HCT116 (cell line): ENCODE measurements at regions not wholly inside any gene's neighbourhood (a gene's known extent, or its start where the extent isn't known, plus 50 kb on each side); places are given as distances from the start of the nearest gene placed in this dataset.

ENCODE experiments used
- ATAC-seq: fragments of 200-7000 bp; cut with Tn5 transposase; 2 replicates; pipeline ENCODE4 v1.9.1; 2020; ENCODE audit warnings: mild to moderate bottlenecking, moderate library complexity
- BruUV-seq: library from RNA; stranded (reverse); fragments of 400-500 nt; replicated peaks from 2 replicates; lab custom pipeline; 2021; lab: Mats Ljungman, UMichigan
- CTCF ChIA-PET: fragments of 300-600 bp; sonication (Branson Sonifier 250); formaldehyde crosslinking; loops from one replicate; lab custom pipeline; 2021; ENCODE audit warnings: antibody characterized with exemption; lab: Charles Lee
- POLR2A ChIA-PET: fragments of 300-600, 350-600 bp; sonication (Branson Sonifier 250); formaldehyde crosslinking; loops from one replicate; lab custom pipeline; 2021; ENCODE audit warnings: antibody characterized with exemption; lab: Charles Lee
- RAD21 ChIA-PET, 2 experiments: fragments of 300-600 bp; sonication (Branson Sonifier 250); formaldehyde crosslinking; loops; one replicate each; lab custom pipeline; 2023; ENCODE audit warnings: low total read pairs in 2 of 2; ENCODE audit not compliant: uncharacterized antibody in 2 of 2, unreplicated experiment in 2 of 2, low non-redundant PET in 1 of 2; lab: Charles Lee
- DNase-seq: peaks from one replicate; pipeline ENCODE4 v3.0.0-alpha.2; 2010; ENCODE audit warnings: low read depth, low spot score
- H2AFZ ChIP-seq: fragments of 200-600 bp; shearing (Covaris generic), sonication (generic); 2 replicates; pipeline ENCODE4 v1.6.1; 2017; ENCODE audit warnings: low read depth, mixed run types, mixed read lengths, antibody characterized with exemption, low read length; ENCODE audit not compliant: poor library complexity, severe bottlenecking
- H3K27ac ChIP-seq: 2 replicates; pipeline ENCODE4 v1.5.1; 2012; ENCODE audit warnings: low read depth, low read length
- H3K27me3 ChIP-seq: fragments of 200-600 bp; sonication (generic); 2 replicates; pipeline ENCODE4 v1.6.1; 2016; ENCODE audit warnings: mixed run types, low read length, mixed read lengths; ENCODE audit not compliant: insufficient read depth
- H3K36me3 ChIP-seq, 2 experiments: fragments of 200-500 bp in 1 of 2; fragments of 200-600 bp in 1 of 2; sonication (Bioruptor generic) in 1 of 2; sonication (generic) in 1 of 2; 2 replicates each; pipeline versions ENCODE4 v1.5.1 to v1.6.1; 2014 to 2016; ENCODE audit warnings: low read length in 2 of 2, inconsistent platforms in 1 of 2, mixed read lengths in 1 of 2, mixed run types in 1 of 2; ENCODE audit not compliant: insufficient read depth in 2 of 2, control insufficient read depth in 1 of 2
- H3K4me1 ChIP-seq, 2 experiments: fragments of 200-600 bp in 1 of 2; sonication (generic) in 1 of 2; 2 replicates each; pipeline versions ENCODE4 v1.5.1 to v1.6.1; 2012 to 2017; ENCODE audit warnings: low read length in 2 of 2, inconsistent platforms in 1 of 2, mild to moderate bottlenecking in 1 of 2, mixed read lengths in 1 of 2, mixed run types in 1 of 2, moderate library complexity in 1 of 2; ENCODE audit not compliant: insufficient read depth in 2 of 2, control insufficient read depth in 1 of 2
- H3K4me2 ChIP-seq: fragments of 200-600 bp; sonication (generic); 2 replicates; pipeline ENCODE4 v1.6.1; 2017; ENCODE audit warnings: mixed run types, low read length, mixed read lengths
- H3K4me3 ChIP-seq, 2 experiments: fragments of 200-600 bp in 1 of 2; sonication (generic) in 1 of 2; replicated peaks in 1 of 2; 2 replicates each; pipeline ENCODE4 v1.5.1; 2011 to 2016; ENCODE audit warnings: low read length in 2 of 2, control low read depth in 1 of 2, low read depth in 1 of 2, mild to moderate bottlenecking in 1 of 2, mixed read lengths in 1 of 2, mixed run types in 1 of 2
- H3K79me2 ChIP-seq: fragments of 200-600 bp; sonication (generic); 2 replicates; pipeline ENCODE4 v1.6.1; 2017; ENCODE audit warnings: mild to moderate bottlenecking, mixed run types, low read length, moderate library complexity, mixed read lengths; ENCODE audit not compliant: insufficient read depth
- H3K9ac ChIP-seq: fragments of 200-600 bp; sonication (generic); 2 replicates; pipeline ENCODE4 v1.6.1; 2016; ENCODE audit warnings: low read length, mixed read lengths
- H3K9me2 ChIP-seq: fragments of 200-600 bp; sonication (generic), shearing (Covaris generic); 2 replicates; pipeline ENCODE4 v1.6.1; 2017; ENCODE audit warnings: mixed run types, mild to moderate bottlenecking, moderate library complexity; ENCODE audit not compliant: insufficient read depth
- H3K9me3 ChIP-seq, 2 experiments: fragments of 200-500 bp in 1 of 2; fragments of 200-600 bp in 1 of 2; sonication (Bioruptor generic) in 1 of 2; sonication (generic) in 1 of 2; 2 replicates each; pipeline ENCODE4 v1.6.1; 2014 to 2017; ENCODE audit warnings: low read length in 2 of 2, mixed read lengths in 2 of 2, inconsistent platforms in 1 of 2, low read depth in 1 of 2, mild to moderate bottlenecking in 1 of 2, mixed run types in 1 of 2, moderate library complexity in 1 of 2; ENCODE audit not compliant: control insufficient read depth in 1 of 2, insufficient read depth in 1 of 2
- H4K20me1 ChIP-seq: fragments of 200-600 bp; sonication (generic), shearing (Covaris generic); 2 replicates; pipeline ENCODE4 v1.6.1; 2017; ENCODE audit warnings: mixed run types, mild to moderate bottlenecking, moderate library complexity; ENCODE audit not compliant: insufficient read depth
- CBX3 ChIP-seq: IDR thresholded peaks from 2 replicates; pipeline ENCODE4 v1.6.1; 2012; ENCODE audit warnings: low read depth
- CEBPB ChIP-seq: IDR thresholded peaks from 2 replicates; pipeline ENCODE4 v1.6.1; 2012; ENCODE audit warnings: low read depth
- EGR1 ChIP-seq: IDR thresholded peaks from 2 replicates; pipeline ENCODE4 v1.6.1; 2012; ENCODE audit warnings: low read depth
- ELF1 ChIP-seq: IDR thresholded peaks from 2 replicates; pipeline ENCODE4 v1.6.1; 2012; ENCODE audit warnings: low read depth, borderline replicate concordance
- FOSL1 ChIP-seq: IDR thresholded peaks from 2 replicates; pipeline ENCODE4 v1.6.1; 2012; ENCODE audit warnings: low read depth
- POLR2A ChIP-seq: IDR thresholded peaks from 2 replicates; pipeline ENCODE4 v1.7.0; 2011; ENCODE audit warnings: borderline replicate concordance; ENCODE audit not compliant: insufficient read depth, insufficient read length; ENCODE audit errors: extremely low read depth
- POLR2AphosphoS5 ChIP-seq: IDR thresholded peaks from 2 replicates; pipeline ENCODE4 v1.6.1; 2011; ENCODE audit warnings: mild to moderate bottlenecking, low read depth, low read length, moderate library complexity
- SIN3A ChIP-seq: IDR thresholded peaks from 2 replicates; pipeline ENCODE4 v1.6.1; 2012; ENCODE audit warnings: low read depth
- SP1 ChIP-seq: IDR thresholded peaks from 2 replicates; pipeline ENCODE4 v1.6.1; 2012; ENCODE audit warnings: low read depth
- SRF ChIP-seq: IDR thresholded peaks from 2 replicates; pipeline ENCODE4 v1.6.1; 2012; ENCODE audit warnings: low read depth
- TCF7L2 ChIP-seq: IDR thresholded peaks from 2 replicates; pipeline ENCODE4 v1.7.0; 2011; ENCODE audit warnings: borderline replicate concordance, inconsistent platforms; ENCODE audit not compliant: insufficient read depth, insufficient read length; ENCODE audit errors: extremely low read depth
- YY1 ChIP-seq: IDR thresholded peaks from 2 replicates; pipeline ENCODE4 v1.6.1; 2011; ENCODE audit warnings: low read length, low read depth, moderate library complexity, mild to moderate bottlenecking; ENCODE audit not compliant: insufficient replicate concordance; ENCODE audit errors: extremely low read depth
- ZFX ChIP-seq: fragments of 450-650 bp; IDR thresholded peaks from 2 replicates; pipeline ENCODE4 v1.6.1; 2017
- ZNF274 ChIP-seq: fragments of 200-500 bp; sonication (Bioruptor generic); IDR thresholded peaks from 2 replicates; pipeline ENCODE4 v1.6.1; 2014; ENCODE audit warnings: mild to moderate bottlenecking, low read depth, low read length, inconsistent platforms
- intact Hi-C: fragments of 100-400 bp; cut with micrococcal nuclease; formaldehyde crosslinking; loops from 2 replicates; pipeline ENCODE4 v1.10.0; 2022
- TF ChIP-seq, protein P1 (sequence below), 3 experiments: fragments of 200-600 bp in 1 of 3; sonication (generic) in 1 of 3; IDR thresholded peaks in 2 of 3; conservative IDR thresholded peaks in 1 of 3; 2 replicates each; pipeline ENCODE4 v1.5.1; 2012 to 2017; ENCODE audit warnings: low read depth in 2 of 3, low read length in 2 of 3, antibody characterized with exemption in 1 of 3, borderline replicate concordance in 1 of 3, control low read depth in 1 of 3, mild to moderate bottlenecking in 1 of 3, mixed read lengths in 1 of 3, mixed run types in 1 of 3, moderate library complexity in 1 of 3; ENCODE audit not compliant: insufficient read depth in 1 of 3
- TF ChIP-seq, protein P2 (sequence below): IDR thresholded peaks from 2 replicates; pipeline ENCODE4 v1.6.1; 2011; ENCODE audit warnings: mild to moderate bottlenecking, low read length, moderate library complexity; ENCODE audit not compliant: insufficient replicate concordance; ENCODE audit errors: extremely low read depth
- TF ChIP-seq, protein P3 (sequence below): IDR thresholded peaks from 2 replicates; pipeline ENCODE4 v1.6.1; 2012; ENCODE audit warnings: low read depth
- TF ChIP-seq, protein P4 (sequence below): IDR thresholded peaks from 2 replicates; pipeline ENCODE4 v1.6.1; 2012

DNA sequence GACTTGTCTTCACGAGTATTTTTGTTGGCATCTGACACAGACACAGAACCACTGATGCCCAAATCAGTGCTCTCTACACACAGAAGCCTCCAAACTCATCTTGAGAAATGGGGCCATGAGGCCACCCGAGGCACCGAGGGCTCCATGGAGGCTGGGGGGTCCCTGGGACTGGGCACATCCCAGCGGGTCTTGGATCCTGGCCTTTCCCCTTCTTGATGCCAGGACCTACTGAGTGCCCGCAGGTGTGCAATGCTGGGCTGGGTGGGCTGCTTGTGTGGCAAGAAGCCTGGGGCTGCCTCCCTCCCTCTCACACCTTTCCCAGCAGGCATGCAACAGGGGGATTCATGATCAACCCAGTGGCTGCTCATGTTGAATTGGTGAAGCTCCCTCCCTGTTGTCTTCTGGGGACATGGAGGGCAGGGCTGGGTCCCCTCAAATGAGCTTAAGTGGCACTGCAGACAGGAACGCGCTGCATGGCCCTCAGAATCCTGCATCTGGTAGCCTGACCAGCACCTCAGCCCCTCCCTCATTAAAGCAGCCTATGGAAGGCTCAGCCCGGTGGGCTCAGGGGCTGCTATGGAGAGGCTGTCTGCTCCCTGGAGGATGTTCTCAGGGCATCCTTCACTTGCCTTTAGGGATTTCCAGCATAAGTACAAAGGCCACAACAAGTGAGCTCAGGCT lies 63.7 kb upstream of the SIMC1 start:
- BruUV-seq: no TSS peak
- peaks cover 15% of the 10 kb centered on the region; the same call in 1 of the 2 replicates for H3K27me3 ChIP-seq

More for the DNA sequence above, 63.7 kb upstream of the SIMC1 start:
- no peak overlapping the region for H3K4me3 ChIP-seq
- DNase-seq (no peak), ATAC-seq (no peak)
- no peak overlapping the region for H3K4me2 ChIP-seq
- H3K9me2 ChIP-seq: no peaks in the 10 kb centered on the region
- H3K4me1 ChIP-seq: no peaks in the 10 kb centered on the region
- RAD21 ChIA-PET: no interaction called here
- no peak overlapping the region for H3K27ac ChIP-seq
- intact Hi-C loops: no loop called here
- POLR2A ChIA-PET: no interaction called here
- H2AFZ ChIP-seq: no peak overlapping the region
- H4K20me1 ChIP-seq: no peaks in the 10 kb centered on the region
- CTCF ChIA-PET: no interaction called here
- H3K9ac ChIP-seq: no peak overlapping the region
- H3K9me3 ChIP-seq: no peaks in the 10 kb centered on the region
- no peaks in the 10 kb centered on the region for H3K36me3 ChIP-seq
- H3K79me2 ChIP-seq: no peaks in the 10 kb centered on the region
- no peak for TF ChIP-seq SIN3A
- TF ChIP-seq, protein P1, sequence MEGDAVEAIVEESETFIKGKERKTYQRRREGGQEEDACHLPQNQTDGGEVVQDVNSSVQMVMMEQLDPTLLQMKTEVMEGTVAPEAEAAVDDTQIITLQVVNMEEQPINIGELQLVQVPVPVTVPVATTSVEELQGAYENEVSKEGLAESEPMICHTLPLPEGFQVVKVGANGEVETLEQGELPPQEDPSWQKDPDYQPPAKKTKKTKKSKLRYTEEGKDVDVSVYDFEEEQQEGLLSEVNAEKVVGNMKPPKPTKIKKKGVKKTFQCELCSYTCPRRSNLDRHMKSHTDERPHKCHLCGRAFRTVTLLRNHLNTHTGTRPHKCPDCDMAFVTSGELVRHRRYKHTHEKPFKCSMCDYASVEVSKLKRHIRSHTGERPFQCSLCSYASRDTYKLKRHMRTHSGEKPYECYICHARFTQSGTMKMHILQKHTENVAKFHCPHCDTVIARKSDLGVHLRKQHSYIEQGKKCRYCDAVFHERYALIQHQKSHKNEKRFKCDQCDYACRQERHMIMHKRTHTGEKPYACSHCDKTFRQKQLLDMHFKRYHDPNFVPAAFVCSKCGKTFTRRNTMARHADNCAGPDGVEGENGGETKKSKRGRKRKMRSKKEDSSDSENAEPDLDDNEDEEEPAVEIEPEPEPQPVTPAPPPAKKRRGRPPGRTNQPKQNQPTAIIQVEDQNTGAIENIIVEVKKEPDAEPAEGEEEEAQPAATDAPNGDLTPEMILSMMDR (IDR thresholded peaks at IDR 0.05 in 2 of 3, conservative IDR thresholded peaks at IDR 0.05 in 1 of 3; ENCODE audit: borderline replicate concordance in 1 of 3, insufficient read depth in 1 of 3, low read depth in 2 of 3, low read length in 2 of 3): no peak
- TF ChIP-seq YY1: no peak
- TF ChIP-seq, protein P2, sequence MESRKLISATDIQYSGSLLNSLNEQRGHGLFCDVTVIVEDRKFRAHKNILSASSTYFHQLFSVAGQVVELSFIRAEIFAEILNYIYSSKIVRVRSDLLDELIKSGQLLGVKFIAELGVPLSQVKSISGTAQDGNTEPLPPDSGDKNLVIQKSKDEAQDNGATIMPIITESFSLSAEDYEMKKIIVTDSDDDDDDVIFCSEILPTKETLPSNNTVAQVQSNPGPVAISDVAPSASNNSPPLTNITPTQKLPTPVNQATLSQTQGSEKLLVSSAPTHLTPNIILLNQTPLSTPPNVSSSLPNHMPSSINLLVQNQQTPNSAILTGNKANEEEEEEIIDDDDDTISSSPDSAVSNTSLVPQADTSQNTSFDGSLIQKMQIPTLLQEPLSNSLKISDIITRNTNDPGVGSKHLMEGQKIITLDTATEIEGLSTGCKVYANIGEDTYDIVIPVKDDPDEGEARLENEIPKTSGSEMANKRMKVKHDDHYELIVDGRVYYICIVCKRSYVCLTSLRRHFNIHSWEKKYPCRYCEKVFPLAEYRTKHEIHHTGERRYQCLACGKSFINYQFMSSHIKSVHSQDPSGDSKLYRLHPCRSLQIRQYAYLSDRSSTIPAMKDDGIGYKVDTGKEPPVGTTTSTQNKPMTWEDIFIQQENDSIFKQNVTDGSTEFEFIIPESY: no peak
- TF ChIP-seq POLR2AphosphoS5: no peak
- no peak for TF ChIP-seq CBX3
- no peak for TF ChIP-seq ELF1
- no peak for TF ChIP-seq TCF7L2
- TF ChIP-seq, protein P3, sequence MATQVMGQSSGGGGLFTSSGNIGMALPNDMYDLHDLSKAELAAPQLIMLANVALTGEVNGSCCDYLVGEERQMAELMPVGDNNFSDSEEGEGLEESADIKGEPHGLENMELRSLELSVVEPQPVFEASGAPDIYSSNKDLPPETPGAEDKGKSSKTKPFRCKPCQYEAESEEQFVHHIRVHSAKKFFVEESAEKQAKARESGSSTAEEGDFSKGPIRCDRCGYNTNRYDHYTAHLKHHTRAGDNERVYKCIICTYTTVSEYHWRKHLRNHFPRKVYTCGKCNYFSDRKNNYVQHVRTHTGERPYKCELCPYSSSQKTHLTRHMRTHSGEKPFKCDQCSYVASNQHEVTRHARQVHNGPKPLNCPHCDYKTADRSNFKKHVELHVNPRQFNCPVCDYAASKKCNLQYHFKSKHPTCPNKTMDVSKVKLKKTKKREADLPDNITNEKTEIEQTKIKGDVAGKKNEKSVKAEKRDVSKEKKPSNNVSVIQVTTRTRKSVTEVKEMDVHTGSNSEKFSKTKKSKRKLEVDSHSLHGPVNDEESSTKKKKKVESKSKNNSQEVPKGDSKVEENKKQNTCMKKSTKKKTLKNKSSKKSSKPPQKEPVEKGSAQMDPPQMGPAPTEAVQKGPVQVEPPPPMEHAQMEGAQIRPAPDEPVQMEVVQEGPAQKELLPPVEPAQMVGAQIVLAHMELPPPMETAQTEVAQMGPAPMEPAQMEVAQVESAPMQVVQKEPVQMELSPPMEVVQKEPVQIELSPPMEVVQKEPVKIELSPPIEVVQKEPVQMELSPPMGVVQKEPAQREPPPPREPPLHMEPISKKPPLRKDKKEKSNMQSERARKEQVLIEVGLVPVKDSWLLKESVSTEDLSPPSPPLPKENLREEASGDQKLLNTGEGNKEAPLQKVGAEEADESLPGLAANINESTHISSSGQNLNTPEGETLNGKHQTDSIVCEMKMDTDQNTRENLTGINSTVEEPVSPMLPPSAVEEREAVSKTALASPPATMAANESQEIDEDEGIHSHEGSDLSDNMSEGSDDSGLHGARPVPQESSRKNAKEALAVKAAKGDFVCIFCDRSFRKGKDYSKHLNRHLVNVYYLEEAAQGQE: no peak
- no peak for TF ChIP-seq FOSL1
- no peak for TF ChIP-seq CEBPB
- TF ChIP-seq POLR2A: no peak
- no peak for TF ChIP-seq ZFX
- TF ChIP-seq EGR1: no peak
- no peak for TF ChIP-seq ZNF274
- no peak for TF ChIP-seq SP1
- TF ChIP-seq, protein P4, sequence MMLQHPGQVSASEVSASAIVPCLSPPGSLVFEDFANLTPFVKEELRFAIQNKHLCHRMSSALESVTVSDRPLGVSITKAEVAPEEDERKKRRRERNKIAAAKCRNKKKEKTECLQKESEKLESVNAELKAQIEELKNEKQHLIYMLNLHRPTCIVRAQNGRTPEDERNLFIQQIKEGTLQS: no peak
- TF ChIP-seq SRF: no peak
